IPS-18c (cell line): ENCODE measurements at regions not wholly inside any gene's neighbourhood (a gene's known extent, or its start where the extent isn't known, plus 50 kb on each side); places are given as distances from the start of the nearest gene placed in this dataset.

ENCODE experiments used
- H3K4me3 ChIP-seq: 2 replicates; pipeline ENCODE4 v1.7.0; 2013; ENCODE audit warnings: low read depth, mild to moderate bottlenecking, low read length, moderate library complexity; ENCODE audit not compliant: insufficient read depth
- H3K9me3 ChIP-seq: one replicate; pipeline ENCODE4 v1.6.1; 2013; ENCODE audit warnings: mild to moderate bottlenecking, low read length, moderate library complexity; ENCODE audit not compliant: control insufficient read depth, insufficient read depth

GRCh38 chr7:41633690-41634089 lies 69.2 kb downstream of the INHBA start:
- Histone ChIP-seq H3K9me3 (no peaks in the 10 kb centered on the region), H3K4me3 (no peak overlapping the region)

DNA sequence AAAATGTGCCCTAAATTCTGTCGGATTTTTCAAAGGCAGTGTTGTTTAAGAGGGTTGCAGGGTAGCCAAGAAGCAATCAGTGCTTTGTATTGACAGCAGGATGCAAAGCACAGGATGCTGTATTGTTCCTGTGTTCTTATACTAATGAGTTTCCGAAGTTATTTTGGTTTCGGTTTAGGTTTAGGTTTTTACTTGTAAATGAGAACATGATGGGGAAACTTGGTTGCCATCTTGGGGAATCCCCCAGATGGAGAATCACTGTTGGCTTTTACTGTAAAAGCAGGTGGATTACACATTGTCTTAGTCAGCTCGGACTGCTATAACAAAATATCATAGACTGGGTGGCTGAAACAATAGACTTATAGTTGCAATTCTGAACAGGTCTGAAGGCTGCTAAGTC lies 72.1 kb downstream of the INHBA start:
- no peaks in the 10 kb centered on the region for H3K9me3 ChIP-seq
- H3K4me3 ChIP-seq = no peak overlapping the region

DNA sequence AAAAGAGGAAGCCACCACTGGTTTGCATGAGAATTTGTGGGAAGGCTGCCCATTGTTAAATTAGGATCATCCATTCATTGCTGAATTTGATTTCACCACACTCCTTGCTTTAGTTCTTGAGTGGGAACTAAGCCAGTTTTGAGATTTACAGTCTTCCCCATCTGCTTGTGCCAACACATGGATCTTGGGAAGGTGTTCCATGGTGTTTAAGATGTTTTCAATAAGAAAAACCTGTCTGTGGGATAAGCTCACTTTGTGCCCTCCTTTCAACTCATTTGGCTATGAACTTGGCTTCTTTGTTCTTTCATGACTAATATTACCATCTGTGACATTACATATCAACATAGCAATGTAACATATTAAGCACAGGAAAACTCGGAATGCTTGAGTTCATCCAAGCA lies 73.2 kb downstream of the INHBA start:
- H3K4me3 ChIP-seq = no peak overlapping the region
- no peaks in the 10 kb centered on the region for H3K9me3 ChIP-seq

- no peak overlapping the region for H3K4me3 ChIP-seq
- no peaks in the 10 kb centered on the region for H3K9me3 ChIP-seq
These were observed 74.0 kb downstream of the INHBA start for GRCh38 chr7:41628901-41629300.

DNA sequence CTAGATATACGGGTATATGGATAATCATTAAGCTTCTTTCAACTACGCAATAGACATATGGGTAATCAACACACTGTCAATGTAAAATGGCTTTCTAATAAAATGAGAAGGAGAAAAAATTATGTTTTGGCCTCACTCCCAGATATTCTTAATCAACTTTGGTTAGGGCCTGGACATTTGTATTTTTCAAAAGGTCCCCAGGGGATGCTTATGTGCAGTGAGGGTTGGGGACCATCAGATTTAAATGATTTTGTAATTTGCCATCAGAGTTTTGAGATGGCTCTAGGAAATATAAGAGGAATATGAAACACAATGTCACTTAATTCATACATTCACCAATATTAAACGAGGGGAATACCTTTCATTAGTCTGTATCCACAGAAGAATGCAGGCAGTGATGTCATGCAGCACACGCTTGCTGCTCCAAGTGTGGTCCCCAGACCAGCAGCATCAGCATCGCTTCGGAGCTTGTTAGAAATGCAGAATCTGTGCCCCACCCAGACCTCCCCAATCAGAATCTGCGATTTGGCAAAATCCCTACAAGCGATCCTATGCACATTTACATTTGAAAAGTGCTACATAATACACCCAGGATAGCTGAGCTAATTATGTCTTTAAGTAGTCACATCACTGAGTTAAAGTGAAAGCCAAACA lies 75.1 kb downstream of the INHBA start:
- 0 out of 2 replicates have a peak overlapping the region, but pooled peaks have one; percentile 4 for H3K4me3 ChIP-seq
- H3K9me3 ChIP-seq = no peaks in the 10 kb centered on the region

GRCh38 chr7:41624818-41625217 lies 78.1 kb downstream of the INHBA start:
- H3K4me3 ChIP-seq = no peak overlapping the region

DNA sequence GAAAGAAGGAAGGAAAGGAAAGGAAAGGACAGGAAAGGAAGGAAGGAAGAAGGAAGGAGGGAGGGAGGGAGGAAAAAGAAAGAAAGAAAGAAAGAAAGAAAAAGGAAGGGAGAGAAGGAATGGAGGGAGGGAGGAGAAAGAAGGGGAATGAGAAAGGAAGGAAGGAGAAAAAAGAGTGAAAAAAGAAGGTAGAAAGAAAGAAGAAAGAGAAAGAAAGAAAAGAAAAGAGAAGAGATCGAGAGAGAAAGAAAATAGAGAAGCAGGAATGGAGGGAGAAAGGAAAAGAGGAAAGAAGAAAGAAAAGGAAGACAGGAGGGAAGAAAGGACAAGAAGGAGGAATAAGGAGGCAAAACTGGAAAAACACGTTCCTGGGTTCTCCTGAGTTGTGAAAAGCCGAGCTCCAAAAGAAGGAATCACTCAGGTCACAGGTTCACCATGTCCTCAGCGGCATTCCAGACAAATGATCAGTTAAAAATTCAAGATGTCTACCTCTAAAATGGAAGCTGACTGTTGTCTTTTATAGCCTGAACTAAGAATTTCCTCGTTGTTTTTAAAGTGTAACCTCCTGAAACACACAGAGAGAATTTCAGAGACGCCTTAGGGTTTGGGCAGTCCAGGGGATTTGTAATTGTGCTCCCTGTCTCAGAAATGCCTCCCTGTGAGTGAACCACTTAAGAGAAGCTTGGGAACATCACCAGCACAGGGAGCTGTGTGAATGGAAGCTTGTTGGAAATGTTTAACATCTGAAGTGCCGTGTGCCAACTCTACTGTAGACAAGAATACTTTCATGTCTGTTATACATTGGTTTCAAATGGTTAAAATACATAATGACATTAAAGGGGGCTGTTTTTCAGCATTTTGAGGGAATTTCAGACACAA lies 80.7 kb downstream of the INHBA start:
- Histone ChIP-seq H3K4me3 (no peak overlapping the region), H3K9me3 (no peaks in the 10 kb centered on the region)

More at GRCh38 chr7:41624818-41625217, 78.1 kb downstream of the INHBA start:
- no peaks in the 10 kb centered on the region for H3K9me3 ChIP-seq

- Histone ChIP-seq H3K9me3 (no peaks in the 10 kb centered on the region), H3K4me3 (no peak overlapping the region)
These were observed 84.9 kb downstream of the INHBA start for GRCh38 chr7:41617987-41618386.

DNA sequence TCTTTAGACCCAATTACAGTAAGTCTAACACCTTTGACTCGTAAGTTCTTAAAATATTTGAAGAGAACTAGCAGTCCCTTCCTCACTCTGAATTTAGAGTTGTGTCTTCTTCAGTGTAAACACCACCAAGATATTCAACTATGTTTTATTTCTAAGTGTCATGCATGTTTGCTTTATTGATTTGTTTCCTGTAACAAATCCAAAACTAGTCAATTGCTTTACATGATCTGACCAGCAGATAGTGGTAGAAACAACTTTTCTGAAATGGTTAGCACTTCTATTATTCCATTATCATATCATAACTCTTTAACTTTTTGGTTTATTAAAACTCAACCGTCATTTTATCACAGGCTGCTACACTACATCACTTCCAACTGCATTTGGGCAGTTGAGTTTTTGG lies 90.1 kb downstream of the INHBA start:
- Histone ChIP-seq H3K4me3 (no peak overlapping the region), H3K9me3 (no peaks in the 10 kb centered on the region)

- Histone ChIP-seq H3K4me3 (no peak overlapping the region), H3K9me3 (no peaks in the 10 kb centered on the region)
These were observed 90.5 kb downstream of the INHBA start for GRCh38 chr7:41612386-41612785.

GRCh38 chr7:41608447-41608846 lies 94.4 kb downstream of the INHBA start:
- Histone ChIP-seq H3K9me3 (no peaks in the 10 kb centered on the region), H3K4me3 (no peak overlapping the region)

- no peaks in the 10 kb centered on the region for H3K9me3 ChIP-seq
- no peak overlapping the region for H3K4me3 ChIP-seq
These were observed 98.9 kb downstream of the INHBA start for GRCh38 chr7:41603985-41604384.

- H3K9me3 ChIP-seq = no peaks in the 10 kb centered on the region
- H3K4me3 ChIP-seq = no peak overlapping the region
These were observed 103.1 kb downstream of the INHBA start for GRCh38 chr7:41599760-41600159.

GRCh38 chr7:41592794-41593193 lies 110.1 kb downstream of the INHBA start:
- Histone ChIP-seq H3K4me3 (no peak overlapping the region), H3K9me3 (no peaks in the 10 kb centered on the region)

DNA sequence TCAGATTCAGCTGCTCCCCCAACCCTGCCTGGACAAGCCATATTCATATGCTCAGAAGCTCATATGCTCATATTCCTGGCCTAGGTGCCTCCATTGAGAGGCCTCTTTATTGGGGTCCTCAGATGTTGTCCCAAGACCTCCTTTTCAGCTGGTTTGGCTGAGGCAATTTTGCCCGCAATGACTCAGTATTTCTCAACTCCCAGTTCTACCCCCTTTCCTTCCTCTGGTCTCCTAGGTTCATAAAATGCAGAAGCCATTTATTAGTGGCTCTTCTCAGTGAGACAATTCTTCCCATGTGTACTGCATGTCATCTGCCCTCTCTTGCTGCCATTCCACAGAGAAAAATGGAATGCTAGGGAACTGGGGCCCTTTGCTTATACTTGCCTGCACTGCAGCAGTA lies 110.7 kb downstream of the INHBA start:
- Histone ChIP-seq H3K4me3 (no peak overlapping the region), H3K9me3 (no peaks in the 10 kb centered on the region)

- H3K9me3 ChIP-seq = no peaks in the 10 kb centered on the region
- no peak overlapping the region for H3K4me3 ChIP-seq
These were observed 111.9 kb downstream of the INHBA start for GRCh38 chr7:41590986-41591385.

DNA sequence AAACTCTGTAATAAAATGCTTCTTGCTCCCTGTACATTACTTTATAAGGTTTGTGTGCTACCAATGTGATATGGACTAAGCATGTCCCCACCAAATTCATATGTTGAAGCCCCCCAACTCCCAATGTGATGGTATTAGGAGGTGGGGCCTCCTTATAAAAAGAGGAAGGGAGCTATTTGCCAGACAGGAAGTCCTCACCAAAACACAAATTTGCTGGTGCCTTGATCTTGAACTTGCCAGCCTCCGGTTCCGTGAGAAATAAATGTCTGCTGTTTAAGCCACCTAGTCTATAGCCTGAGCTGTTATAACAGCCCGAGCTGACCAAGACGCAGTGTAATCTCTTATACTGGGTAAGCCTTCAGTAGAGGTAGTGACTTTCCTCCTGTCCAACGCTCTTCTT lies 114.5 kb downstream of the INHBA start:
- Histone ChIP-seq H3K4me3 (no peak overlapping the region), H3K9me3 (no peaks in the 10 kb centered on the region)

DNA sequence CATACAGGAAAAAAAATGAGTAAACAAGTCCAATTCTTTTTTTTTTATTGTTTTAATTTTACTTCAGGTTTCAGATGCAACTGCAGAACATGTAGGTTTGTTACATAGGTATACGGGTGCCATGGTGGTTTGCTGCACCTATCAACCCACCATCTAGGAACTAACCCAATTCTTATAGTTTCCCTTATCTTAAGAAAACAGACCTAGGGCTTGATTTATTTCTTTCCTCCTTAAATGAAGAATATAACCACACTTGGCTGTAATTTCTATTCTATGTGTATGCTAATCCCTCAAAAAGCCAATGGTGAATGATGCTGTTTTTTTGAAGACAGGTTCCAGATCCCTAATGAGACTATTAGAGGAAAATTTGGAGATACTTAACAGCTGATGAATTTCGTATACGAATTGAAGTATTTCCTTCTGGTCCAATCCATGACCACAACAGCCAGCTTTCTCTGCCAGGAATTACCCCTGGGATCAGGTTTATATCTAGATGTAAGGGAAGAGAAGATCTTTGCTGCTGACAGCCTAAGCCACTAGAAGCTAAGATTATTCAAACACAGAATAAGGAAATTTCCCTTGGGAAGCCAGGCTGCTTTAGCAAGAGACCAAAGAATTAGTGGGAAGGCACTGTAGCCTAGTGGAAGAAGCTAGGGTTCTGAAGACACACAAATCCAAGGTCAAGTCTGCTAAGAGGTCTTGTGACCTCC lies 115.8 kb downstream of the INHBA start:
- no peaks in the 10 kb centered on the region for H3K9me3 ChIP-seq
- no peak overlapping the region for H3K4me3 ChIP-seq
